OCI-LY7 (cell line): ENCODE measurements at regions not wholly inside any gene's neighbourhood (a gene's known extent, or its start where the extent isn't known, plus 50 kb on each side); places are given as distances from the start of the nearest gene placed in this dataset.

Source experiments
- BruUV-seq: library from RNA; stranded (reverse); fragments of 400-500 nt; replicated peaks from 2 replicates; lab custom pipeline; 2021; lab: Mats Ljungman, UMichigan
- CTCF ChIA-PET: fragments of 300-600 bp; sonication (Branson Sonifier 250); formaldehyde crosslinking; loops from one replicate; lab custom pipeline; 2022; ENCODE audit warnings: antibody characterized with exemption; ENCODE audit not compliant: unreplicated experiment; lab: Charles Lee
- POLR2A ChIA-PET: fragments of 300-600 bp; sonication (Branson Sonifier 250); formaldehyde crosslinking; loops from one replicate; lab custom pipeline; 2022; ENCODE audit warnings: antibody characterized with exemption; lab: Charles Lee
- DNase-seq: peaks from one replicate; pipeline ENCODE4 v3.0.0-alpha.2; 2015; ENCODE audit warnings: low spot score
- H2AFZ ChIP-seq: fragments of 200-600 bp; sonication (generic), shearing (Covaris generic); 2 replicates; pipeline ENCODE4 v1.6.1; 2014; ENCODE audit warnings: mild to moderate bottlenecking, antibody characterized with exemption, low read length, moderate library complexity
- H3K27ac ChIP-seq: fragments of 200-600 bp; sonication (generic); 2 replicates; pipeline ENCODE4 v1.5.1; 2014; ENCODE audit warnings: mixed run types, low read depth, mild to moderate bottlenecking, moderate library complexity, low read length, inconsistent platforms; ENCODE audit not compliant: poor library complexity, severe bottlenecking
- H3K36me3 ChIP-seq: fragments of 200-600 bp; sonication (generic); 2 replicates; pipeline ENCODE4 v1.6.1; 2014; ENCODE audit warnings: mild to moderate bottlenecking, antibody characterized with exemption, low read length, moderate library complexity, mixed read lengths; ENCODE audit not compliant: insufficient read depth
- H3K4me1 ChIP-seq: fragments of 200-600 bp; sonication (generic); 2 replicates; pipeline ENCODE4 v1.5.1; 2014; ENCODE audit warnings: mild to moderate bottlenecking, low read length; ENCODE audit not compliant: insufficient read depth, poor library complexity, severe bottlenecking
- H3K4me2 ChIP-seq: fragments of 200-600 bp; sonication (generic); 2 replicates; pipeline ENCODE4 v1.6.1; 2014; ENCODE audit warnings: mild to moderate bottlenecking, low read length
- H3K4me3 ChIP-seq: fragments of 200-600 bp; sonication (generic); 2 replicates; pipeline ENCODE4 v1.5.1; 2014; ENCODE audit warnings: mild to moderate bottlenecking, low read depth, low read length; ENCODE audit not compliant: poor library complexity, severe bottlenecking
- H3K79me2 ChIP-seq: fragments of 200-600 bp; sonication (generic); 2 replicates; pipeline ENCODE4 v1.6.1; 2016; ENCODE audit warnings: low read depth, mild to moderate bottlenecking, low read length, moderate library complexity, mixed read lengths; ENCODE audit not compliant: insufficient read depth
- H3K9me2 ChIP-seq: fragments of 200-600 bp; sonication (generic); 2 replicates; pipeline ENCODE4 v1.6.1; 2016; ENCODE audit warnings: mild to moderate bottlenecking, low read length, mixed read lengths; ENCODE audit not compliant: insufficient read depth
- H3K9me3 ChIP-seq: fragments of 200-600 bp; sonication (generic); 2 replicates; pipeline ENCODE4 v1.6.1; 2014; ENCODE audit warnings: mild to moderate bottlenecking, mixed run types, low read length, mixed read lengths
- H4K20me1 ChIP-seq: fragments of 200-600 bp; sonication (generic); 2 replicates; pipeline ENCODE4 v1.6.1; 2014; ENCODE audit warnings: mild to moderate bottlenecking, antibody characterized with exemption, low read length, moderate library complexity, mixed read lengths; ENCODE audit not compliant: insufficient read depth
- EZH2phosphoT487 ChIP-seq: fragments of 200-600 bp; sonication (generic); IDR thresholded peaks from 2 replicates; pipeline ENCODE4 v1.6.1; 2018; ENCODE audit warnings: low read depth, borderline replicate concordance, mild to moderate bottlenecking, mixed run types, antibody characterized with exemption, low read length, moderate library complexity, mixed read lengths
- intact Hi-C: fragments of 100-400 bp; cut with micrococcal nuclease; formaldehyde crosslinking; loops from one replicate; pipeline ENCODE4 v1.10.0; 2022; ENCODE audit not compliant: unreplicated experiment
- TF ChIP-seq, protein P1 (sequence below): fragments of 200-600 bp; sonication (generic); conservative IDR thresholded peaks from 2 replicates; pipeline ENCODE4 v1.5.1; 2014; ENCODE audit warnings: mild to moderate bottlenecking, antibody characterized with exemption, low read length, moderate library complexity, mixed read lengths

DNA sequence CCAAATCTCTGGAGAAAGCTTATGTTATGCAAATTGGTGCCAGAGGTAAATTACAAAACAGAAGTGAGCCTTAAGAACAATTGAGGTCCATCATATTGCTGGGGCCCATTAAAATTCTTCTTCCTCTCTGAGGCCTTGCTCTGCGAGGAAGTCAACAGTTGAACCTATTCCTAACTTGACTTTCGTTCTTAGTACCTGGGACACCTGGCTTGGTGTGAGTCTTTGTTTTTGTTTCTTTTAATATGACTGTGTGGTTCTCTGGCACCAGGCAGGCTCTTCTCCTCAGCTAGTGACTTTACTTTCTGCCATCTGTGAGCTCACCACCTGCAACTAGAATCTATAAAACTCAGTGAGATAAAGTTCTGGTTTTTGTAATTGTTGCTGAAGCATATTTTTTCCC lies 120.4 kb downstream of the CBLN1 start:
- H3K4me1 ChIP-seq, result peaks cover 37% of the 10 kb centered on the region
- no peaks in the 10 kb centered on the region for H3K36me3 ChIP-seq
- peak overlapping the region; percentile 53 for H3K4me2 ChIP-seq
- no peaks in the 10 kb centered on the region for H3K9me3 ChIP-seq
- H2AFZ ChIP-seq, result no peak overlapping the region; the same call in 1 of the 2 replicates
- peak overlapping the region; percentile 84 for H3K27ac ChIP-seq
- POLR2A ChIA-PET, result no interaction called here
- CTCF ChIA-PET, result no interaction called here
- H3K9me2 ChIP-seq, result no peaks in the 10 kb centered on the region
- BruUV-seq, result no TSS peak
- TF ChIP-seq, protein P1, sequence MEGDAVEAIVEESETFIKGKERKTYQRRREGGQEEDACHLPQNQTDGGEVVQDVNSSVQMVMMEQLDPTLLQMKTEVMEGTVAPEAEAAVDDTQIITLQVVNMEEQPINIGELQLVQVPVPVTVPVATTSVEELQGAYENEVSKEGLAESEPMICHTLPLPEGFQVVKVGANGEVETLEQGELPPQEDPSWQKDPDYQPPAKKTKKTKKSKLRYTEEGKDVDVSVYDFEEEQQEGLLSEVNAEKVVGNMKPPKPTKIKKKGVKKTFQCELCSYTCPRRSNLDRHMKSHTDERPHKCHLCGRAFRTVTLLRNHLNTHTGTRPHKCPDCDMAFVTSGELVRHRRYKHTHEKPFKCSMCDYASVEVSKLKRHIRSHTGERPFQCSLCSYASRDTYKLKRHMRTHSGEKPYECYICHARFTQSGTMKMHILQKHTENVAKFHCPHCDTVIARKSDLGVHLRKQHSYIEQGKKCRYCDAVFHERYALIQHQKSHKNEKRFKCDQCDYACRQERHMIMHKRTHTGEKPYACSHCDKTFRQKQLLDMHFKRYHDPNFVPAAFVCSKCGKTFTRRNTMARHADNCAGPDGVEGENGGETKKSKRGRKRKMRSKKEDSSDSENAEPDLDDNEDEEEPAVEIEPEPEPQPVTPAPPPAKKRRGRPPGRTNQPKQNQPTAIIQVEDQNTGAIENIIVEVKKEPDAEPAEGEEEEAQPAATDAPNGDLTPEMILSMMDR, result no peak
- TF ChIP-seq EZH2phosphoT487, result no peak
- intact Hi-C loops, result no loop called here
- no peaks in the 10 kb centered on the region for H4K20me1 ChIP-seq
- no peaks in the 10 kb centered on the region for H3K79me2 ChIP-seq
- H3K4me3 ChIP-seq, result peak overlapping the region; percentile 15
- DNase-seq, result peak; percentile 76

DNA sequence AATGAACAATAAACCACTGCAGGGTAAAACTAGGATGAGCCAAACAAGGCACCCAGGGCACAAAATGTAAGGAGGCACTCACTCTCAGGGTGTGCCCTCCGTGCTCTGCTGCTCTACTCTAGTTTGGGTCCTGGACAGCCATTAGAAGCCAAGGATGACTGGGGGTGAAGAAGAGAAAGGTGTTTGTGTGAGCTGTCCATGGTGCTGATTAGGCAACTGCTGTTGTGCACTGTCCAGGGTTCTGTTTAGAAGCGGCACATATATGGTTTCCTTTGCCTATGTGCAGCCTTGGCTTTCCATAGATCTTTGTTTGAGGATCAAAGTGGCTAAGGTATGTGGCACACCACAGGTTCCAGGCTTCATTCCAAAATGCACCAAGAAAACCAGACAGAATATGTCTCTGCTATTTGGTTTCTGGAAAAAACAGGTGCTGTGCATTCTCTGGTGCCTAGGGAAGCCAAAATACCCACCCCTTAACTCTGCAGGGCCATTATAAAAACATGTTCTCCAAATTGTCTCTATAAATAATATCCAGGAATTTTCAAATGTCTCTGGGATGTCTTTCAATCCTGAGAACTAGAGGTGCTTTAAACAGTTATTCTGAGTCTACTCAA lies 123.5 kb downstream of the CBLN1 start:
- H3K9me2 ChIP-seq, result no peaks in the 10 kb centered on the region
- no TSS peak for BruUV-seq
- H3K9me3 ChIP-seq, result 0 out of 2 replicates have a peak, but pooled peaks cover 4% of the 10 kb centered on the region
- POLR2A ChIA-PET, result no interaction called here
- intact Hi-C loops, result no loop called here
- H3K36me3 ChIP-seq, result no peaks in the 10 kb centered on the region
- no peak for TF ChIP-seq EZH2phosphoT487
- peak; percentile 77 for DNase-seq
- H4K20me1 ChIP-seq, result no peaks in the 10 kb centered on the region
- H3K79me2 ChIP-seq, result no peaks in the 10 kb centered on the region
- no peak overlapping the region for H2AFZ ChIP-seq
- no peak overlapping the region for H3K4me2 ChIP-seq
- H3K4me3 ChIP-seq, result no peak overlapping the region
- CTCF ChIA-PET, result no interaction called here
- no peak overlapping the region for H3K27ac ChIP-seq
- peaks cover 27% of the 10 kb centered on the region for H3K4me1 ChIP-seq

DNA sequence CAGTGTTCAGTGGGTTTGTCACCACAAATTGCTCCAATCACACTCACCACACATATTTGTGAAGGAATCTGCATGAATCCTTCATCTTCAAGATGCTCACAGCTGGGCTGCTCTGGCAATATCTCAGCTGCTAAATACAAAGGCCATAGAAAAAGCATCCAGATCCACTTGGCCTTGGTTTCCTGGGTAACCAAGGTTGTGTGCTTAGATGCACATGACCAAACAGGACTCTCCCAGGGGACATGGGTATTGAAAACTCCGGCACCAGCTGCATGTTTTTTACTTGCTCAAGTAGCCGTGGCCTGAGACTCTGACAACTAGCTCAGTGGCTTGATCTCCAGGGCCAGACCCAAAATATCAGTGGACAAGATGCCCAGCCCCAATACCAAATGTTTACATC lies 131.3 kb downstream of the CBLN1 start:
- TF ChIP-seq, protein P1, result no peak
- TF ChIP-seq EZH2phosphoT487, result no peak
- BruUV-seq, result no TSS peak
- CTCF ChIA-PET, result no interaction called here

More for the DNA sequence above, 131.3 kb downstream of the CBLN1 start:
- H3K9me3 ChIP-seq, result 0 out of 2 replicates have a peak, but pooled peaks cover 4% of the 10 kb centered on the region
- no peaks in the 10 kb centered on the region for H3K36me3 ChIP-seq
- POLR2A ChIA-PET, result no interaction called here
- peaks cover 52% of the 10 kb centered on the region for H3K4me1 ChIP-seq
- no peaks in the 10 kb centered on the region for H3K9me2 ChIP-seq
- intact Hi-C loops, result no loop called here
- H3K27ac ChIP-seq, result peak overlapping the region; percentile 78
- H3K79me2 ChIP-seq, result no peaks in the 10 kb centered on the region
- H4K20me1 ChIP-seq, result no peaks in the 10 kb centered on the region
- H2AFZ ChIP-seq, result no peak overlapping the region; the same call in 1 of the 2 replicates
- peak; percentile 98 for DNase-seq
- no peak overlapping the region for H3K4me3 ChIP-seq
- H3K4me2 ChIP-seq, result peak overlapping the region; percentile 58
